IMR-90 (cell line): ENCODE measurements at regions not wholly inside any gene's neighbourhood (a gene's known extent, or its start where the extent isn't known, plus 50 kb on each side); places are given as distances from the start of the nearest gene placed in this dataset.

Experiments used
- ATAC-seq: fragments of 200-7000 bp; cut with Tn5 transposase; 2 replicates; pipeline ENCODE4 v1.9.1; 2020; ENCODE audit warnings: low read depth, mild to moderate bottlenecking, moderate library complexity
- BruUV-seq: library from RNA; stranded (reverse); fragments of 400-500 nt; replicated peaks from 2 replicates; lab custom pipeline; 2021; lab: Mats Ljungman, UMichigan
- CTCF ChIA-PET: fragments of 300-600 bp; formaldehyde crosslinking; extraction: SDS; loops from one replicate; lab custom pipeline; 2021; ENCODE audit warnings: antibody characterized with exemption; lab: Yijun Ruan, JAX
- POLR2A ChIA-PET: fragments of 300-600 bp; sonication (Branson Sonifier 250); formaldehyde crosslinking; loops from one replicate; lab custom pipeline; 2022; ENCODE audit warnings: antibody characterized with exemption; ENCODE audit not compliant: unreplicated experiment; lab: Charles Lee
- DNase-seq: peaks from one replicate; pipeline ENCODE4 v3.0.0; 2013
- H2AFZ ChIP-seq: replicated peaks from 2 replicates; pipeline ENCODE3; 2013; ENCODE audit warnings: low read length, mild to moderate bottlenecking; ENCODE audit not compliant: poor library complexity
- H2AK5ac ChIP-seq: 2 replicates; pipeline ENCODE4 v1.6.1; 2013; ENCODE audit warnings: low read depth, low read length, inconsistent platforms
- H2AK9ac ChIP-seq: replicated peaks from 2 replicates; pipeline ENCODE3; 2013; ENCODE audit warnings: mild to moderate bottlenecking, low read depth, low read length, moderate library complexity; ENCODE audit not compliant: poor library complexity
- H2BK120ac ChIP-seq: 2 replicates; pipeline ENCODE4 v1.6.1; 2013; ENCODE audit warnings: low read depth, low read length, inconsistent platforms
- H2BK15ac ChIP-seq: 3 replicates; pipeline ENCODE4 v1.6.1; 2013; ENCODE audit warnings: low read depth, low read length, inconsistent platforms
- H2BK20ac ChIP-seq: 2 replicates; pipeline ENCODE4 v1.6.1; 2013; ENCODE audit warnings: low read depth, mild to moderate bottlenecking, inconsistent platforms, low read length, moderate library complexity
- H2BK5ac ChIP-seq: 2 replicates; pipeline ENCODE4 v1.6.1; 2013; ENCODE audit warnings: mild to moderate bottlenecking, low read depth, low read length, inconsistent platforms; ENCODE audit not compliant: poor library complexity, severe bottlenecking
- H3K14ac ChIP-seq: replicated peaks from 2 replicates; pipeline ENCODE4 v1.6.1; 2013; ENCODE audit warnings: low read depth, low read length, inconsistent platforms
- H3K18ac ChIP-seq: 2 replicates; pipeline ENCODE4 v1.6.1; 2013; ENCODE audit warnings: low read depth, low read length, control low read depth
- H3K23ac ChIP-seq: 2 replicates; pipeline ENCODE4 v1.6.1; 2013; ENCODE audit warnings: low read depth, low read length, inconsistent platforms
- H3K27ac ChIP-seq: 2 replicates; pipeline ENCODE4 v1.5.1; 2013; ENCODE audit warnings: mild to moderate bottlenecking, control low read depth, low read length; ENCODE audit not compliant: insufficient read depth
- H3K27me3 ChIP-seq: 2 replicates; pipeline ENCODE4 v1.6.1; 2013; ENCODE audit warnings: low read length; ENCODE audit not compliant: control insufficient read depth, insufficient read depth
- H3K36me3 ChIP-seq: 2 replicates; pipeline ENCODE4 v1.6.1; 2013; ENCODE audit warnings: low read length, mixed read lengths; ENCODE audit not compliant: control insufficient read depth, insufficient read depth
- H3K4ac ChIP-seq: 2 replicates; pipeline ENCODE4 v1.6.1; 2013; ENCODE audit warnings: low read depth, low read length, inconsistent platforms
- H3K4me1 ChIP-seq: 2 replicates; pipeline ENCODE4 v1.6.1; 2013; ENCODE audit warnings: low read length, mixed read lengths; ENCODE audit not compliant: control insufficient read depth, insufficient read depth
- H3K4me2 ChIP-seq: 2 replicates; pipeline ENCODE4 v1.6.1; 2013; ENCODE audit warnings: low read depth, mild to moderate bottlenecking, control low read depth, low read length, moderate library complexity
- H3K4me3 ChIP-seq: 2 replicates; pipeline ENCODE4 v1.5.1; 2013; ENCODE audit warnings: low read depth, mild to moderate bottlenecking, control low read depth, low read length, moderate library complexity; ENCODE audit not compliant: insufficient read depth
- H3K56ac ChIP-seq: 2 replicates; pipeline ENCODE4 v1.6.1; 2013; ENCODE audit warnings: low read length, inconsistent platforms; ENCODE audit not compliant: insufficient read depth; ENCODE audit errors: extremely low read depth
- H3K79me1 ChIP-seq, 2 experiments: 2 replicates each; pipeline ENCODE4 v1.6.1; 2013; ENCODE audit warnings: low read length in 2 of 2, inconsistent platforms in 1 of 2, low read depth in 1 of 2
- H3K9ac ChIP-seq: 2 replicates; pipeline ENCODE4 v1.6.1; 2013; ENCODE audit warnings: low read depth, low read length, control low read depth
- H3K9me1 ChIP-seq: 2 replicates; pipeline ENCODE4 v1.6.1; 2013; ENCODE audit warnings: low read length, inconsistent platforms; ENCODE audit not compliant: insufficient read depth
- H3K9me3 ChIP-seq: 2 replicates; pipeline ENCODE4 v1.6.1; 2013; ENCODE audit warnings: low read length; ENCODE audit not compliant: control insufficient read depth, insufficient read depth
- H4K20me1 ChIP-seq: 2 replicates; pipeline ENCODE4 v1.6.1; 2013; ENCODE audit warnings: low read length, inconsistent platforms; ENCODE audit not compliant: insufficient read depth
- H4K5ac ChIP-seq: 2 replicates; pipeline ENCODE4 v1.6.1; 2013; ENCODE audit warnings: mild to moderate bottlenecking, low read depth, low read length, control low read depth
- H4K8ac ChIP-seq, 2 experiments: 2 replicates each; pipeline ENCODE4 v1.6.1; 2013; ENCODE audit warnings: low read depth in 2 of 2, low read length in 2 of 2, control low read depth in 1 of 2, inconsistent platforms in 1 of 2
- H4K91ac ChIP-seq: 2 replicates; pipeline ENCODE4 v1.6.1; 2013; ENCODE audit warnings: low read depth, low read length, inconsistent platforms; ENCODE audit not compliant: insufficient read depth
- CTCF ChIP-seq: conservative IDR thresholded peaks from 2 replicates; pipeline ENCODE4 v1.5.1; 2012; ENCODE audit warnings: mild to moderate bottlenecking, low read depth, low read length, improper control_type of control experiment
- FOS ChIP-seq: fragments of 150-350 bp; IDR thresholded peaks from 2 replicates; pipeline ENCODE4 v1.6.1; 2016; ENCODE audit warnings: low read depth, low read length
- MAZ ChIP-seq: IDR thresholded peaks from 2 replicates; pipeline ENCODE4 v1.6.1; 2012; ENCODE audit warnings: low read depth, mild to moderate bottlenecking, low read length, improper control_type of control experiment, moderate library complexity, borderline replicate concordance
- SMC3 ChIP-seq: fragments of 150-350 bp; IDR thresholded peaks from 2 replicates; pipeline ENCODE4 v1.6.1; 2016; ENCODE audit warnings: low read depth, mild to moderate bottlenecking, antibody characterized with exemption, low read length, moderate library complexity
- USF2 ChIP-seq: fragments of 150-350 bp; IDR thresholded peaks from 2 replicates; pipeline ENCODE4 v1.6.1; 2017; ENCODE audit warnings: mild to moderate bottlenecking, antibody characterized with exemption, low read length, low read depth
- WGBS, 2 experiments: methylation state at CpG; one replicate each; pipeline versions ENCODE4 v1.1.5 to v1.1.7; 2013; ENCODE audit warnings: missing lambda C conversion rate in 2 of 2; ENCODE audit not compliant: insufficient read length in 1 of 2; ENCODE audit errors: extremely low coverage in 2 of 2; 5-methylcytosine and 5-hydroxymethylcytosine counted together
- dilution Hi-C: fragments of 300-500 bp; cut with HindIII; formaldehyde crosslinking; loops from one replicate; pipeline ENCODE4 v1.14.3; 2018; ENCODE audit warnings: low sequenced_read_pairs; ENCODE audit not compliant: unreplicated experiment
- in situ Hi-C: fragments of 300-500 bp; cut with MboI; formaldehyde crosslinking; loops from 3 replicates; pipeline ENCODE4 v1.14.3; 2019; ENCODE audit warnings: low sequenced_read_pairs, inconsistent platforms, mixed read lengths
- intact Hi-C: fragments of 100-400 bp; cut with micrococcal nuclease; formaldehyde crosslinking; loops from 2 replicates; pipeline ENCODE4 v1.10.0; 2022

GRCh38 chr2:153604133-153604532, 125.6 kb upstream of the RPRM start:
- H3K4me1 ChIP-seq: no peaks in the 10 kb centered on the region
- H2AK5ac ChIP-seq: no peak overlapping the region
- peaks cover 3% of the 10 kb centered on the region; the same call in 1 of the 2 replicates for H3K9me3 ChIP-seq
- TF ChIP-seq USF2 (no peak), SMC3 (no peak), MAZ (no peak), CTCF (no peak), FOS (no peak)
- H3K4ac ChIP-seq: no peak overlapping the region
- BruUV-seq: no TSS peak
- ChIA-PET POLR2A (no interaction called here), CTCF (no interaction called here)
- no peak overlapping the region for H3K4me2 ChIP-seq
- no CpG with 5 or more reads among the region's 1 CpG for WGBS, 2 experiments
- H3K23ac ChIP-seq: no peak overlapping the region
- DNase-seq: no peak
- H2BK120ac ChIP-seq: no peak overlapping the region
- no peak overlapping the region for H2AK9ac ChIP-seq
- no peaks in the 10 kb centered on the region for H3K79me1 ChIP-seq
- H4K91ac ChIP-seq: no peak overlapping the region
- no peak overlapping the region for H3K4me3 ChIP-seq
- no peak overlapping the region for H3K18ac ChIP-seq
- H2BK20ac ChIP-seq: no peak overlapping the region
- intact Hi-C loops (no loop called here), dilution Hi-C loops (no loop called here), in situ Hi-C loops (no loop called here)
- no peaks in the 10 kb centered on the region for H3K27me3 ChIP-seq
- no peaks in the 10 kb centered on the region for H3K9me1 ChIP-seq
- no peaks in the 10 kb centered on the region for H4K20me1 ChIP-seq
- H3K27ac ChIP-seq: no peak overlapping the region
- no peak overlapping the region for H2BK5ac ChIP-seq
- no peaks in the 10 kb centered on the region for H3K36me3 ChIP-seq
- ATAC-seq: no peak
- no peak overlapping the region for H3K14ac ChIP-seq
- H4K8ac ChIP-seq: no peak overlapping the region
- H3K56ac ChIP-seq: no peak overlapping the region
- no peak overlapping the region for H3K9ac ChIP-seq
- no peak overlapping the region for H2BK15ac ChIP-seq
- no peak overlapping the region for H4K5ac ChIP-seq
- H2AFZ ChIP-seq: no peak overlapping the region
